Vagina (tissue), 2 donors: ENCODE measurements at regions not wholly inside any gene's neighbourhood (a gene's known extent, or its start where the extent isn't known, plus 50 kb on each side); places are given as distances from the start of the nearest gene placed in this dataset.

Experiments
- DNase-seq, 2 donors: peaks; one replicate each; pipeline ENCODE4 v3.0.0-alpha.2; 2017; ENCODE audit errors: extremely low spot score in 2 of 2
- H3K27ac ChIP-seq: fragments of 200-600 bp; sonication (generic); one replicate; pipeline ENCODE4 v1.5.1; 2019
- H3K27me3 ChIP-seq: fragments of 200-600 bp; sonication (generic); one replicate; pipeline ENCODE4 v1.5.1; 2019
- H3K36me3 ChIP-seq, 2 donors: fragments of 200-600 bp; sonication (generic); one replicate each; pipeline ENCODE4 v1.5.1; 2017 to 2019
- H3K4me1 ChIP-seq: fragments of 200-600 bp; sonication (generic); one replicate; pipeline ENCODE4 v1.5.1; 2019
- H3K4me3 ChIP-seq, 2 donors: fragments of 200-600 bp; sonication (generic); 1 replicate in 1 of 2; 2 replicates in 1 of 2; pipeline ENCODE4 v1.5.1; 2016 to 2019
- H3K9me3 ChIP-seq: fragments of 200-600 bp; sonication (generic); one replicate; pipeline ENCODE4 v1.5.1; 2019
- CTCF ChIP-seq, 3 experiments: fragments of 450-650 bp in 2 of 3; fragments of 200-600 bp in 1 of 3; sonication (generic) in 1 of 3; IDR thresholded peaks; one replicate each; pipeline ENCODE4 v1.5.1; 2017 to 2019; ENCODE audit warnings: antibody characterized with exemption in 3 of 3, mild to moderate bottlenecking in 2 of 3, moderate library complexity in 2 of 3
- POLR2A ChIP-seq, 2 donors: fragments of 450-650 bp; IDR thresholded peaks; one replicate each; pipeline ENCODE4 v1.6.1; 2017; ENCODE audit warnings: antibody characterized with exemption in 2 of 2, mild to moderate bottlenecking in 2 of 2, moderate library complexity in 2 of 2
- POLR2AphosphoS5 ChIP-seq, 2 donors: sonication (generic); formaldehyde crosslinking; IDR thresholded peaks; one replicate each; pipeline ENCODE4 v1.9.0; 2017; ENCODE audit warnings: antibody characterized with exemption in 2 of 2, mild to moderate bottlenecking in 2 of 2, low read depth in 1 of 2; ENCODE audit not compliant: insufficient read depth in 1 of 2
- intact Hi-C: fragments of 100-400 bp; cut with DNase I; formaldehyde crosslinking; loops from one replicate; pipeline ENCODE4 v1.15.1; 2023

- no peak for DNase-seq
- Histone ChIP-seq H3K4me1 (no peaks in the 10 kb centered on the region), H3K4me3 (no peak overlapping the region), H3K27ac (no peak overlapping the region), H3K27me3 (no peaks in the 10 kb centered on the region), H3K9me3 (no peaks in the 10 kb centered on the region), H3K36me3 (no peaks in the 10 kb centered on the region)
- TF ChIP-seq POLR2A (IDR thresholded peaks at IDR 0.05), result no peak
- TF ChIP-seq POLR2AphosphoS5 (IDR thresholded peaks at IDR 0.05; ENCODE audit: insufficient read depth in 1 of 2, low read depth in 1 of 2), result no peak
- no peak for TF ChIP-seq CTCF (IDR thresholded peaks at IDR 0.05)
- intact Hi-C loops, result no loop called here
Observed at GRCh38 chr11:81135570-81135969, 1598.1 kb downstream of the FAM181B start.

- no peak for DNase-seq
- Histone ChIP-seq H3K4me3 (no peak overlapping the region), H3K4me1 (no peaks in the 10 kb centered on the region), H3K9me3 (no peaks in the 10 kb centered on the region), H3K36me3 (no peaks in the 10 kb centered on the region), H3K27ac (no peak overlapping the region), H3K27me3 (no peaks in the 10 kb centered on the region)
- intact Hi-C loops, result no loop called here
- TF ChIP-seq POLR2A (IDR thresholded peaks at IDR 0.05) (no peak), CTCF (IDR thresholded peaks at IDR 0.05) (no peak)
Observed at GRCh38 chr11:81129618-81130017, 1604.0 kb downstream of the FAM181B start.

- DNase-seq, result no peak
- TF ChIP-seq CTCF (IDR thresholded peaks at IDR 0.05) (no peak), POLR2AphosphoS5 (IDR thresholded peaks at IDR 0.05; ENCODE audit: insufficient read depth in 1 of 2, low read depth in 1 of 2) (no peak), POLR2A (IDR thresholded peaks at IDR 0.05) (no peak)
- Histone ChIP-seq H3K9me3 (no peaks in the 10 kb centered on the region), H3K27me3 (no peaks in the 10 kb centered on the region), H3K27ac (no peak overlapping the region), H3K36me3 (no peaks in the 10 kb centered on the region), H3K4me3 (no peak overlapping the region), H3K4me1 (no peaks in the 10 kb centered on the region)
- intact Hi-C loops, result no loop called here
Observed at GRCh38 chr11:81112718-81113117, 1620.9 kb downstream of the FAM181B start.

- Histone ChIP-seq H3K4me3 (no peak overlapping the region), H3K4me1 (no peaks in the 10 kb centered on the region), H3K36me3 (no peaks in the 10 kb centered on the region), H3K9me3 (no peaks in the 10 kb centered on the region), H3K27me3 (no peaks in the 10 kb centered on the region), H3K27ac (no peak overlapping the region)
- DNase-seq, result no peak
- intact Hi-C loops, result no loop called here
- no peak for TF ChIP-seq POLR2AphosphoS5 (IDR thresholded peaks at IDR 0.05; ENCODE audit: insufficient read depth in 1 of 2, low read depth in 1 of 2)
- no peak for TF ChIP-seq POLR2A (IDR thresholded peaks at IDR 0.05)
- no peak for TF ChIP-seq CTCF (IDR thresholded peaks at IDR 0.05)
Observed at GRCh38 chr11:81104051-81104450, 1629.6 kb downstream of the FAM181B start.

- Histone ChIP-seq H3K4me1 (no peaks in the 10 kb centered on the region), H3K27me3 (no peaks in the 10 kb centered on the region), H3K4me3 (no peak overlapping the region), H3K9me3 (no peaks in the 10 kb centered on the region), H3K27ac (no peak overlapping the region), H3K36me3 (no peaks in the 10 kb centered on the region)
- no peak for DNase-seq
- TF ChIP-seq CTCF (IDR thresholded peaks at IDR 0.05), result no peak
- no peak for TF ChIP-seq POLR2A (IDR thresholded peaks at IDR 0.05)
- TF ChIP-seq POLR2AphosphoS5 (IDR thresholded peaks at IDR 0.05; ENCODE audit: insufficient read depth in 1 of 2, low read depth in 1 of 2), result no peak
- intact Hi-C loops, result no loop called here
Observed at GRCh38 chr11:81098471-81098870, 1635.2 kb downstream of the FAM181B start.
